ENCODE measurements at regions not wholly inside any gene's neighbourhood (a gene's known extent, or its start where the extent isn't known, plus 50 kb on each side); places are given as distances from the start of the nearest gene placed in this dataset.

GRCh38 chr2:217749008-217749407, 253.8 kb downstream of the TNS1 start:
- Histone ChIP-seq H3K27me3 (no peaks in the 10 kb centered on the region), H3K4me1 (no peaks in the 10 kb centered on the region), H3K27ac (no peak overlapping the region), H3K4me3 (no peak overlapping the region), H3K9me3 (no peaks in the 10 kb centered on the region), H3K36me3 (no peaks in the 10 kb centered on the region)
- TF ChIP-seq POLR2A (IDR thresholded peaks at IDR 0.05) (no peak), CTCF (IDR thresholded peaks at IDR 0.05) (no peak)
- DNase-seq = no peak
- intact Hi-C loops (cut with DNase I; ENCODE audit: low total_unique reads) = no loop called here

GRCh38 chr2:217746808-217747207, 256.0 kb downstream of the TNS1 start:
- H3K9me3 ChIP-seq = no peaks in the 10 kb centered on the region
- intact Hi-C loops (cut with DNase I; ENCODE audit: low total_unique reads) = no loop called here
- no peak overlapping the region for H3K27ac ChIP-seq
- H3K27me3 ChIP-seq = no peaks in the 10 kb centered on the region
- no peaks in the 10 kb centered on the region for H3K36me3 ChIP-seq
- no peak overlapping the region for H3K4me3 ChIP-seq
- no peak for DNase-seq
- H3K4me1 ChIP-seq = no peaks in the 10 kb centered on the region
- TF ChIP-seq POLR2A (IDR thresholded peaks at IDR 0.05) (no peak), CTCF (IDR thresholded peaks at IDR 0.05) (no peak)

- Histone ChIP-seq H3K4me1 (no peaks in the 10 kb centered on the region), H3K27ac (no peak overlapping the region)
Measured at GRCh38 chr2:217743966-217744761, 258.6 kb downstream of the TNS1 start.

GRCh38 chr2:217743407-217743806, 259.4 kb downstream of the TNS1 start:
- Histone ChIP-seq H3K4me1 (no peaks in the 10 kb centered on the region), H3K4me3 (no peak overlapping the region), H3K9me3 (no peaks in the 10 kb centered on the region), H3K27me3 (no peaks in the 10 kb centered on the region), H3K36me3 (no peaks in the 10 kb centered on the region), H3K27ac (no peak overlapping the region)
- no peak for TF ChIP-seq CTCF (IDR thresholded peaks at IDR 0.05)
- no peak for TF ChIP-seq POLR2A (IDR thresholded peaks at IDR 0.05)
- DNase-seq = no peak
- intact Hi-C loops (cut with DNase I; ENCODE audit: low total_unique reads) = no loop called here

More at GRCh38 chr2:217743966-217744761, 258.6 kb downstream of the TNS1 start:
- intact Hi-C loops (cut with DNase I; ENCODE audit: low total_unique reads) = no loop called here
- no peaks in the 10 kb centered on the region for H3K9me3 ChIP-seq
- no peaks in the 10 kb centered on the region for H3K27me3 ChIP-seq
- no peak for DNase-seq
- no peak for TF ChIP-seq CTCF (IDR thresholded peaks at IDR 0.05)
- no peak for TF ChIP-seq POLR2A (IDR thresholded peaks at IDR 0.05)
- no peaks in the 10 kb centered on the region for H3K36me3 ChIP-seq
- no peak overlapping the region for H3K4me3 ChIP-seq

GRCh38 chr2:217742841-217743240, 260.0 kb downstream of the TNS1 start:
- intact Hi-C loops (cut with DNase I; ENCODE audit: low total_unique reads) = no loop called here
- H3K27ac ChIP-seq = no peak overlapping the region

More at GRCh38 chr2:217742841-217743240, 260.0 kb downstream of the TNS1 start:
- H3K4me1 ChIP-seq = no peaks in the 10 kb centered on the region
- TF ChIP-seq POLR2A (IDR thresholded peaks at IDR 0.05) (no peak), CTCF (IDR thresholded peaks at IDR 0.05) (no peak)
- H3K4me3 ChIP-seq = no peak overlapping the region
- H3K36me3 ChIP-seq = no peaks in the 10 kb centered on the region
- no peak for DNase-seq
- no peaks in the 10 kb centered on the region for H3K27me3 ChIP-seq
- no peaks in the 10 kb centered on the region for H3K9me3 ChIP-seq

Data from uterus (tissue), 3 donors.